Suprapubic skin (tissue), 4 donors: ENCODE measurements at regions not wholly inside any gene's neighbourhood (a gene's known extent, or its start where the extent isn't known, plus 50 kb on each side); places are given as distances from the start of the nearest gene placed in this dataset.

Source experiments
- POLR2A ChIP-seq, 2 donors: fragments of 450-650 bp; IDR thresholded peaks; one replicate each; pipeline ENCODE4 v1.6.1; 2017; ENCODE audit warnings: antibody characterized with exemption in 2 of 2, mild to moderate bottlenecking in 2 of 2, moderate library complexity in 2 of 2
- POLR2AphosphoS5 ChIP-seq, 3 donors: sonication (generic); formaldehyde crosslinking; IDR thresholded peaks; one replicate each; pipeline ENCODE4 v1.6.1; 2017; ENCODE audit warnings: antibody characterized with exemption in 3 of 3
- TF ChIP-seq, protein P1 (sequence below), 2 donors: fragments of 200-600 bp in 1 of 2; fragments of 450-650 bp in 1 of 2; sonication (generic) in 1 of 2; IDR thresholded peaks; one replicate each; pipeline ENCODE4 v1.5.1; 2016 to 2019; ENCODE audit warnings: antibody characterized with exemption in 2 of 2, mild to moderate bottlenecking in 1 of 2, moderate library complexity in 1 of 2

DNA sequence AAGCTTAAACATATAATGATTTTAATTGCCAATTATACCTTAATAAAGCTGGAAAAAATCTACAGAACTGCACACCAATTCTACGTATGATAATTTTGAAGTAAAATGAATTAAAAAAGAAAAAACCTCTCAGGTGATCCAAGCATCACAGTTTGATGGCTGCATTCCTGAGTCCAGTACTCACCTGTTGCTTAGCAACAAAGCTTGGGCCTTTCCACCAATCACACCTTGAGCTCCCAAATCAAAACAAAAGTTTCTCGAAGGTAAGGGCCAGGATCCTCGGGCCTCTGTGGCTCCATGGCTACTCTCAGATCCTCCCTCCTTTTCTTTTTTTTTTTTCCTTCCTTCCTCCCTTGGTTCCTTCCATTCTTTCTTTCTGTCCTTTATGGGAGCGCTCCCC, 137.2 kb upstream of the PCBD1 start:
- TF ChIP-seq POLR2A (IDR thresholded peaks at IDR 0.05): no peak
- TF ChIP-seq, protein P1, sequence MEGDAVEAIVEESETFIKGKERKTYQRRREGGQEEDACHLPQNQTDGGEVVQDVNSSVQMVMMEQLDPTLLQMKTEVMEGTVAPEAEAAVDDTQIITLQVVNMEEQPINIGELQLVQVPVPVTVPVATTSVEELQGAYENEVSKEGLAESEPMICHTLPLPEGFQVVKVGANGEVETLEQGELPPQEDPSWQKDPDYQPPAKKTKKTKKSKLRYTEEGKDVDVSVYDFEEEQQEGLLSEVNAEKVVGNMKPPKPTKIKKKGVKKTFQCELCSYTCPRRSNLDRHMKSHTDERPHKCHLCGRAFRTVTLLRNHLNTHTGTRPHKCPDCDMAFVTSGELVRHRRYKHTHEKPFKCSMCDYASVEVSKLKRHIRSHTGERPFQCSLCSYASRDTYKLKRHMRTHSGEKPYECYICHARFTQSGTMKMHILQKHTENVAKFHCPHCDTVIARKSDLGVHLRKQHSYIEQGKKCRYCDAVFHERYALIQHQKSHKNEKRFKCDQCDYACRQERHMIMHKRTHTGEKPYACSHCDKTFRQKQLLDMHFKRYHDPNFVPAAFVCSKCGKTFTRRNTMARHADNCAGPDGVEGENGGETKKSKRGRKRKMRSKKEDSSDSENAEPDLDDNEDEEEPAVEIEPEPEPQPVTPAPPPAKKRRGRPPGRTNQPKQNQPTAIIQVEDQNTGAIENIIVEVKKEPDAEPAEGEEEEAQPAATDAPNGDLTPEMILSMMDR (IDR thresholded peaks at IDR 0.05): no peak
- TF ChIP-seq POLR2AphosphoS5 (IDR thresholded peaks at IDR 0.05): no peak
